GM18868 (cell line): ENCODE measurements at regions not wholly inside any gene's neighbourhood (a gene's known extent, or its start where the extent isn't known, plus 50 kb on each side); places are given as distances from the start of the nearest gene placed in this dataset.
"Not testable (repeated sequence)": the region's sequence is repeated elsewhere in the genome, so short reads cannot be mapped to it uniquely, and the experiment has no call there.

Experiments used
- ATAC-seq: cut with Tn5 transposase; IDR thresholded peaks from one replicate; pipeline ENCODE4 v1.9.1; 2021; ENCODE audit warnings: mild to moderate bottlenecking, moderate library complexity; ENCODE audit not compliant: unreplicated experiment

GRCh38 chr20:18876394-18876793 lies 62.8 kb downstream of the SCP2D1 start:
- not testable (repeated sequence) for ATAC-seq

- ATAC-seq: no peak
Measured at GRCh38 chr20:18879262-18879661, 65.7 kb downstream of the SCP2D1 start.

- no peak for ATAC-seq
Measured at GRCh38 chr20:18886756-18887155, 73.2 kb downstream of the SCP2D1 start.

GRCh38 chr20:18901980-18902737 lies 88.6 kb downstream of the SCP2D1 start:
- no peak for ATAC-seq

- no peak for ATAC-seq
Measured at GRCh38 chr20:18904192-18904591, 90.6 kb downstream of the SCP2D1 start.

GRCh38 chr20:18904624-18905023 lies 91.0 kb downstream of the SCP2D1 start:
- ATAC-seq: no peak

- no peak for ATAC-seq
Measured at GRCh38 chr20:18906046-18906445, 92.5 kb downstream of the SCP2D1 start.

GRCh38 chr20:18907353-18907752 lies 93.8 kb downstream of the SCP2D1 start:
- ATAC-seq: no peak

- no peak for ATAC-seq
Measured at GRCh38 chr20:18908109-18908508, 94.5 kb downstream of the SCP2D1 start.

- no peak for ATAC-seq
Measured at GRCh38 chr20:18909254-18909653, 95.7 kb downstream of the SCP2D1 start.

- no peak for ATAC-seq
Measured at GRCh38 chr20:18913701-18914100, 100.1 kb downstream of the SCP2D1 start.

GRCh38 chr20:18914796-18915195 lies 101.2 kb downstream of the SCP2D1 start:
- ATAC-seq: no peak

- no peak for ATAC-seq
Measured at GRCh38 chr20:18916886-18917750, 103.5 kb downstream of the SCP2D1 start.

GRCh38 chr20:18919996-18920395 lies 106.4 kb downstream of the SCP2D1 start:
- ATAC-seq: no peak

- no peak for ATAC-seq
Measured at GRCh38 chr20:18921291-18921690, 107.7 kb downstream of the SCP2D1 start.

- ATAC-seq: no peak
Measured at GRCh38 chr20:18922251-18922650, 108.7 kb downstream of the SCP2D1 start.

- no peak for ATAC-seq
Measured at GRCh38 chr20:18922898-18923297, 109.3 kb downstream of the SCP2D1 start.

GRCh38 chr20:18926965-18927364 lies 113.4 kb downstream of the SCP2D1 start:
- ATAC-seq: no peak

GRCh38 chr20:18928626-18929025 lies 115.0 kb downstream of the SCP2D1 start:
- no peak for ATAC-seq

- ATAC-seq: no peak
Measured at GRCh38 chr20:18929800-18930199, 116.2 kb downstream of the SCP2D1 start.

- ATAC-seq: no peak
Measured at GRCh38 chr20:18943542-18943941, 130.0 kb downstream of the SCP2D1 start.

- no peak for ATAC-seq
Measured at GRCh38 chr20:18956890-18957289, 143.3 kb downstream of the SCP2D1 start.
